NB4 (cell line): ENCODE measurements at regions not wholly inside any gene's neighbourhood (a gene's known extent, or its start where the extent isn't known, plus 50 kb on each side); places are given as distances from the start of the nearest gene placed in this dataset.

Experiments used
- MYC ChIP-seq: IDR thresholded peaks from 2 replicates; pipeline ENCODE4 v1.6.1; 2011; ENCODE audit warnings: low read depth, low read length
- POLR2A ChIP-seq: IDR thresholded peaks from 2 replicates; pipeline ENCODE4 v1.6.1; 2011; ENCODE audit warnings: mild to moderate bottlenecking; ENCODE audit not compliant: insufficient read length; ENCODE audit errors: extremely low read depth
- TF ChIP-seq, protein P1 (sequence below): IDR thresholded peaks from one replicate; pipeline ENCODE4 v1.5.1; 2012; ENCODE audit warnings: low read depth, low read length
- TF ChIP-seq, protein P2 (sequence below): IDR thresholded peaks from 2 replicates; pipeline ENCODE4 v1.6.1; 2011; ENCODE audit warnings: low read depth, low read length

- TF ChIP-seq POLR2A = no peak
- TF ChIP-seq, protein P1, sequence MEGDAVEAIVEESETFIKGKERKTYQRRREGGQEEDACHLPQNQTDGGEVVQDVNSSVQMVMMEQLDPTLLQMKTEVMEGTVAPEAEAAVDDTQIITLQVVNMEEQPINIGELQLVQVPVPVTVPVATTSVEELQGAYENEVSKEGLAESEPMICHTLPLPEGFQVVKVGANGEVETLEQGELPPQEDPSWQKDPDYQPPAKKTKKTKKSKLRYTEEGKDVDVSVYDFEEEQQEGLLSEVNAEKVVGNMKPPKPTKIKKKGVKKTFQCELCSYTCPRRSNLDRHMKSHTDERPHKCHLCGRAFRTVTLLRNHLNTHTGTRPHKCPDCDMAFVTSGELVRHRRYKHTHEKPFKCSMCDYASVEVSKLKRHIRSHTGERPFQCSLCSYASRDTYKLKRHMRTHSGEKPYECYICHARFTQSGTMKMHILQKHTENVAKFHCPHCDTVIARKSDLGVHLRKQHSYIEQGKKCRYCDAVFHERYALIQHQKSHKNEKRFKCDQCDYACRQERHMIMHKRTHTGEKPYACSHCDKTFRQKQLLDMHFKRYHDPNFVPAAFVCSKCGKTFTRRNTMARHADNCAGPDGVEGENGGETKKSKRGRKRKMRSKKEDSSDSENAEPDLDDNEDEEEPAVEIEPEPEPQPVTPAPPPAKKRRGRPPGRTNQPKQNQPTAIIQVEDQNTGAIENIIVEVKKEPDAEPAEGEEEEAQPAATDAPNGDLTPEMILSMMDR = no peak
- TF ChIP-seq, protein P2, sequence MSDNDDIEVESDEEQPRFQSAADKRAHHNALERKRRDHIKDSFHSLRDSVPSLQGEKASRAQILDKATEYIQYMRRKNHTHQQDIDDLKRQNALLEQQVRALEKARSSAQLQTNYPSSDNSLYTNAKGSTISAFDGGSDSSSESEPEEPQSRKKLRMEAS = no peak
- no peak for TF ChIP-seq MYC
Observed at GRCh38 chr5:109981979-109982378, 292.3 kb downstream of the MAN2A1 start.
